Panc1 (cell line): ENCODE measurements at regions not wholly inside any gene's neighbourhood (a gene's known extent, or its start where the extent isn't known, plus 50 kb on each side); places are given as distances from the start of the nearest gene placed in this dataset.

ENCODE experiments used
- CTCF ChIP-seq: fragments of 450-650 bp; IDR thresholded peaks from 2 replicates; pipeline ENCODE4 v1.5.1; 2017; ENCODE audit warnings: mild to moderate bottlenecking
- POLR2AphosphoS5 ChIP-seq: IDR thresholded peaks from 2 replicates; pipeline ENCODE4 v1.6.1; 2012; ENCODE audit warnings: mild to moderate bottlenecking, low read depth, low read length, moderate library complexity
- REST ChIP-seq, 2 experiments: IDR thresholded peaks; 2 replicates each; pipeline ENCODE4 v1.6.1; 2011 to 2012; ENCODE audit warnings: low read depth in 2 of 2, control low read depth in 1 of 2, low read length in 1 of 2, mild to moderate bottlenecking in 1 of 2, moderate library complexity in 1 of 2; ENCODE audit not compliant: insufficient read depth in 1 of 2
- SIN3A ChIP-seq: IDR thresholded peaks from 2 replicates; pipeline ENCODE4 v1.6.1; 2012; ENCODE audit warnings: low read depth, mild to moderate bottlenecking, low read length, moderate library complexity, borderline replicate concordance; ENCODE audit not compliant: insufficient read depth
- TCF7L2 ChIP-seq: IDR thresholded peaks from 2 replicates; pipeline ENCODE4 v1.6.1; 2011; ENCODE audit warnings: mild to moderate bottlenecking, low read depth, low read length, inconsistent platforms

- TF ChIP-seq CTCF = peak; percentile 4; the same call in 1 of the 2 replicates
- no peak for TF ChIP-seq REST (IDR thresholded peaks at IDR 0.05; ENCODE audit: insufficient read depth in 1 of 2, low read depth in 2 of 2, low read length in 1 of 2)
- no peak for TF ChIP-seq POLR2AphosphoS5
- TF ChIP-seq SIN3A = no peak
- TF ChIP-seq TCF7L2 = no peak
Measured at GRCh38 chr10:9075420-9075819, 1020.9 kb downstream of the GATA3 start.
